CD8-positive, alpha-beta memory T cell (primary cell): ENCODE measurements at regions not wholly inside any gene's neighbourhood (a gene's known extent, or its start where the extent isn't known, plus 50 kb on each side); places are given as distances from the start of the nearest gene placed in this dataset.

Experiments used
- CTCF ChIA-PET: fragments of 350-600 bp; sonication (Branson Sonifier 250); formaldehyde crosslinking; loops from one replicate; lab custom pipeline; 2021; ENCODE audit warnings: antibody characterized with exemption; lab: Charles Lee
- POLR2A ChIA-PET: fragments of 350-600 bp; sonication (Branson Sonifier 250); formaldehyde crosslinking; loops from one replicate; lab custom pipeline; 2021; ENCODE audit warnings: antibody characterized with exemption; lab: Charles Lee
- DNase-seq, 5 donors: peaks; one replicate each; pipeline versions ENCODE4 v3.0.0 to v3.0.0-alpha.2; 2020 to 2022; ENCODE audit warnings: mixed read lengths in 1 of 5
- H3K27ac ChIP-seq: one replicate; pipeline ENCODE4 v1.7.0; 2013; ENCODE audit warnings: low read depth, mild to moderate bottlenecking, low read length, moderate library complexity
- H3K27me3 ChIP-seq: 2 replicates; pipeline ENCODE4 v1.7.0; 2013; ENCODE audit warnings: low read length, mild to moderate bottlenecking; ENCODE audit not compliant: insufficient read depth, poor library complexity, severe bottlenecking
- H3K36me3 ChIP-seq: 2 replicates; pipeline ENCODE4 v1.7.0; 2013; ENCODE audit warnings: mild to moderate bottlenecking, low read length, moderate library complexity; ENCODE audit not compliant: insufficient read depth
- H3K4me1 ChIP-seq: 2 replicates; pipeline ENCODE4 v1.7.0; 2013; ENCODE audit warnings: mild to moderate bottlenecking, low read length, moderate library complexity; ENCODE audit not compliant: insufficient read depth
- H3K4me3 ChIP-seq: 2 replicates; pipeline ENCODE4 v1.7.0; 2013; ENCODE audit warnings: mild to moderate bottlenecking, low read length
- H3K9me3 ChIP-seq: 2 replicates; pipeline ENCODE4 v1.7.0; 2013; ENCODE audit warnings: mild to moderate bottlenecking, low read length
- H3K27ac Mint-ChIP-seq, 8 donors: one replicate each; pipeline ENCODE4 v1.8.0; 2020 to 2021; ENCODE audit warnings: mixed read lengths in 8 of 8, mild to moderate bottlenecking in 6 of 8, inconsistent platforms in 3 of 8, moderate library complexity in 3 of 8
- H3K27me3 Mint-ChIP-seq, 2 donors: one replicate each; pipeline ENCODE4 v1.8.0; 2020 to 2021; ENCODE audit warnings: mixed read lengths in 2 of 2, mild to moderate bottlenecking in 1 of 2, moderate library complexity in 1 of 2
- H3K36me3 Mint-ChIP-seq, 3 donors: one replicate each; pipeline ENCODE4 v1.8.0; 2020 to 2021; ENCODE audit warnings: mixed read lengths in 3 of 3, inconsistent platforms in 1 of 3, mild to moderate bottlenecking in 1 of 3
- H3K4me1 Mint-ChIP-seq, 3 donors: one replicate each; pipeline ENCODE4 v1.8.0; 2020 to 2021; ENCODE audit warnings: mixed read lengths in 3 of 3, inconsistent platforms in 1 of 3, mild to moderate bottlenecking in 1 of 3
- H3K4me3 Mint-ChIP-seq, 7 donors: one replicate each; pipeline ENCODE4 v1.8.0; 2020 to 2021; ENCODE audit warnings: mixed read lengths in 7 of 7, mild to moderate bottlenecking in 6 of 7, moderate library complexity in 4 of 7, inconsistent platforms in 2 of 7
- H3K9me3 Mint-ChIP-seq, 5 donors: one replicate each; pipeline ENCODE4 v1.8.0; 2020 to 2022; ENCODE audit warnings: mixed read lengths in 5 of 5, mild to moderate bottlenecking in 3 of 5, moderate library complexity in 2 of 5, inconsistent platforms in 1 of 5

DNA sequence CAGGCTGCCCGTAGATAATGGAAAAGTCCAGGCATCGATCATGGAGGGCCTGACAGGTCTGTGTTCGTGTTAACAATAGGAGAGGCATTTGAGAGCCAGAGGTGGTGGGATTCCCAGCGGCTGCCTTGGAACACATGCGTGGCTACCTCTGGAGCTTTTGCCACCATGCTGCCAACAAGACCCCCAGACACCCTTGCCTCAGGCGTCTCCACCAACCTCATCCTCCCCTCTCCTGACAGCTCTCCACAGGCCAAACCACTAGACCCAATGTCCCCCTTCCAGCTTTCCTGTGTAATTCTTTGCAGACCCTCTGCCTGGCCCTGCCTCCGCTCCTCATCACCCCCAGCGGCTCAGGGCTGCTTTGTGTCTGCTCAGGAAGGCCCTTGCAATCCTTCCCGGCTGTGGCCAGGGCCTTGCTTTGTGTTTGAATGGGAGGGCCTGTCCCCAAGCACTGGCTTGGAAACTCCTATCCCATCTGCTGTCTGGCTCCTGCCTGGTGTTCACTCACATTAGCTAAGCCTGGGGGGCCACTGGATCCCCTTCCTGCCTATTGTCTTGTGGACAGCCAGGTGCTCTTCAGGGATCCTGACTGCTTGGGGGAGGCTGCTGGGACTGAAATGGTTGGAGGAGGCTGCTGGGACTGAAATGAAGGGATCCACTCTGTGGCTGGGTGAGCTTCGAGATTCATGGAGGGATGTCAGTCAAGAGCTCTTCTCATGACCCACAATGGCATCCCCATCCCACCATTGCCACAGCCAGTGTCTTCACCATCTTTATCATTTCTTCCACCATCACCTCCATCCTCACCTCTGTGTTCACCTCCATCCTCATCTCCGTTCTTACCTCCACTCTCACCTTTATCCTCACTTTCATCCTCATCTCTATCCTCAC, 60.8 kb upstream of the ELN start:
- Histone ChIP-seq H3K27ac (no peak overlapping the region), H3K4me3 (no peak overlapping the region), H3K36me3 (no peaks in the 10 kb centered on the region), H3K9me3 (no peaks in the 10 kb centered on the region), H3K27me3 (no peaks in the 10 kb centered on the region), H3K4me1 (no peaks in the 10 kb centered on the region)
- no peak overlapping the region for H3K27ac Mint-ChIP-seq
- H3K4me1 Mint-ChIP-seq = no peaks in the 10 kb centered on the region
- no peak overlapping the region for H3K4me3 Mint-ChIP-seq
- peaks cover 5 to 7% of the 10 kb centered on the region in 2 donors for H3K27me3 Mint-ChIP-seq
- peaks cover 13 to 16% (median 14%) of the 10 kb centered on the region in 5 donors for H3K9me3 Mint-ChIP-seq
- CTCF ChIA-PET = no interaction called here
- no peak for DNase-seq
- POLR2A ChIA-PET = no interaction called here
- peaks cover 0 to 9% (median 5%) of the 10 kb centered on the region in 3 donors for H3K36me3 Mint-ChIP-seq

GRCh38 chr7:73967832-73968290, 60.1 kb upstream of the ELN start:
- peaks cover 12 to 14% (median 13%) of the 10 kb centered on the region in 5 donors for H3K9me3 Mint-ChIP-seq
- Histone ChIP-seq H3K27me3 (no peaks in the 10 kb centered on the region), H3K27ac (no peak overlapping the region), H3K4me1 (no peaks in the 10 kb centered on the region), H3K9me3 (no peaks in the 10 kb centered on the region), H3K36me3 (no peaks in the 10 kb centered on the region), H3K4me3 (no peak overlapping the region)
- peaks cover 0 to 9% (median 5%) of the 10 kb centered on the region in 3 donors for H3K36me3 Mint-ChIP-seq
- H3K27ac Mint-ChIP-seq = no peak overlapping the region
- H3K27me3 Mint-ChIP-seq = peaks cover 5 to 7% of the 10 kb centered on the region in 2 donors
- ChIA-PET CTCF (no interaction called here), POLR2A (no interaction called here)
- H3K4me1 Mint-ChIP-seq = no peaks in the 10 kb centered on the region
- DNase-seq = no peak
- H3K4me3 Mint-ChIP-seq = no peak overlapping the region

- Histone ChIP-seq H3K9me3 (no peaks in the 10 kb centered on the region), H3K27me3 (no peaks in the 10 kb centered on the region), H3K36me3 (no peaks in the 10 kb centered on the region), H3K4me3 (no peak overlapping the region), H3K27ac (no peak overlapping the region), H3K4me1 (no peaks in the 10 kb centered on the region)
- POLR2A ChIA-PET = no interaction called here
- H3K27me3 Mint-ChIP-seq = peaks cover 3 to 4% of the 10 kb centered on the region in 2 donors
- H3K27ac Mint-ChIP-seq = no peak overlapping the region
- no peak for DNase-seq
- CTCF ChIA-PET = no interaction called here
- H3K4me1 Mint-ChIP-seq = no peaks in the 10 kb centered on the region
- no peak overlapping the region for H3K4me3 Mint-ChIP-seq
- peaks cover 0 to 7% (median 5%) of the 10 kb centered on the region in 3 donors for H3K36me3 Mint-ChIP-seq
- peaks cover 7 to 10% (median 9%) of the 10 kb centered on the region in 5 donors for H3K9me3 Mint-ChIP-seq
Measured at GRCh38 chr7:73968487-73968886, 59.5 kb upstream of the ELN start.

GRCh38 chr7:73969991-73970390, 58.0 kb upstream of the ELN start:
- Histone ChIP-seq H3K27me3 (peaks cover 3% of the 10 kb centered on the region), H3K36me3 (no peaks in the 10 kb centered on the region), H3K4me3 (no peak overlapping the region), H3K27ac (no peak overlapping the region), H3K9me3 (no peaks in the 10 kb centered on the region), H3K4me1 (no peaks in the 10 kb centered on the region)
- no peak for DNase-seq
- H3K4me3 Mint-ChIP-seq = no peak overlapping the region
- H3K4me1 Mint-ChIP-seq = no peaks in the 10 kb centered on the region
- no peaks in the 10 kb centered on the region for H3K9me3 Mint-ChIP-seq
- peaks cover 0 to 2% (median 0%) of the 10 kb centered on the region in 3 donors for H3K36me3 Mint-ChIP-seq
- peak overlapping the region in 1 of 8 donors; percentile 77 for H3K27ac Mint-ChIP-seq
- peaks cover 6 to 8% of the 10 kb centered on the region in 2 donors for H3K27me3 Mint-ChIP-seq
- ChIA-PET POLR2A (interaction anchor here (0.7 kb wide), 1 partner anchor 36 kb away, joined by 3 read pairs; no protein-coding TSS in a partner anchor), CTCF (no interaction called here)

DNA sequence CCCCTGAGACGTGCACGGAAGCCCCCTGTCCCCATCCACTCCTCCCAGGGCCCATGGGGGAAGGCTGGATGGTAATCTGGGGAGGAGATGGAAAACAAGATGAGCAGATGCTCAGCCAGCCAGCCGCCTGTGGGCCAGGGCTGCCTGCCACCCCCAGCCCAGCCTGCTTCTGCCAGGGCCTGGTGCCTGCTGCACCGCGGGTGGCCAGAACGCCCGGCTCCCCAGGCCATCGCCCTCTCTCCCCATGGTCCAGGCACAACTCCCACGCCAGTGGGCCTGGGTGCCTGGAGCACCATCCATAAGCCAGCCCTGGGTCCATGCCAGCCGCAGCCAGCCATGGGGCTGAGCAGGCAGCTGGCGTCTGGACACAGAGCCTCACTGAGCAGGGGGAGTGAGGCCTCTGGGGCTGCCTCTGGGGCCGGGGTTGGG, 57.2 kb upstream of the ELN start:
- Histone ChIP-seq H3K36me3 (no peaks in the 10 kb centered on the region), H3K4me1 (no peaks in the 10 kb centered on the region), H3K9me3 (no peaks in the 10 kb centered on the region), H3K27ac (no peak overlapping the region), H3K27me3 (peaks cover 3% of the 10 kb centered on the region), H3K4me3 (no peak overlapping the region)
- Mint-ChIP-seq H3K4me3 (no peak overlapping the region), H3K9me3 (no peaks in the 10 kb centered on the region), H3K36me3 (peaks cover 0 to 2% (median 0%) of the 10 kb centered on the region in 3 donors), H3K4me1 (no peaks in the 10 kb centered on the region), H3K27me3 (peaks cover 9 to 13% of the 10 kb centered on the region in 2 donors), H3K27ac (no peak overlapping the region)
- no peak for DNase-seq
- ChIA-PET CTCF (no interaction called here), POLR2A (no interaction called here)

GRCh38 chr7:73971322-73971703, 56.7 kb upstream of the ELN start:
- ChIA-PET POLR2A (no interaction called here), CTCF (no interaction called here)
- Histone ChIP-seq H3K9me3 (no peaks in the 10 kb centered on the region), H3K27me3 (peaks cover 3% of the 10 kb centered on the region), H3K4me3 (no peak overlapping the region), H3K36me3 (no peaks in the 10 kb centered on the region), H3K27ac (no peak overlapping the region), H3K4me1 (no peaks in the 10 kb centered on the region)
- Mint-ChIP-seq H3K27me3 (peaks cover 9 to 13% of the 10 kb centered on the region in 2 donors), H3K36me3 (peaks cover 0 to 2% (median 0%) of the 10 kb centered on the region in 3 donors), H3K4me3 (no peak overlapping the region), H3K27ac (no peak overlapping the region), H3K9me3 (no peaks in the 10 kb centered on the region), H3K4me1 (no peaks in the 10 kb centered on the region)
- no peak for DNase-seq

DNA sequence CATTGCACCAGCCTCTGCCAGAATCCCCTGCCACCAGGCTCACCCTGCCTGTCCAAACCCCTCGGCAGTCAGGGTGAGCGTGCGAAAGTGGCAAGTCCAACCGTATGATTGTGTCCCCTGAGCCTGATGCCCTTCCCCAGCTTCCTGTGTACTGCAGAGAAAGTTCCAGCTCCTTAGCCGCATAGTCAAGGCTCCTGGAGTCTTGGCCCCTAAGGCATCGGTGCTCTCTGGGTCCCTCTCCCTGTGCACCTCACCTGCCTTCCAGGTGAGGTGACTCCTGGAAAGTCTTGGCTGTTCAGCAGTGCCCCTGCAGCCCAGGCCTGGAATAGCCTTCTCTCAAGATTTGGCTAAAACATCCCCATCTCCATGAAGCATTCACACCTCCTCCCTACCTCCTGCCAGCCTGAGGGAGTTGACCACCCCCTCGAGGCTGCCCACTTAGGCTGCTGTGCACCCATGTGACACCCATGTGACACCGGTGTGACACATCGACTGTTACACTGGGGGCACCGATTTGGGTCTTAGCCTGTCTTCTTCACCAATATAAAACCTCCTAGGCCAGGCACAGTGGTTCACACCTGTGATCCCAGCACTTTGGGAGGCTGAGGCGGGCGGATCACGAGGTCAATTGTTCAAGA, 56.1 kb upstream of the ELN start:
- no peaks in the 10 kb centered on the region for H3K4me1 ChIP-seq
- no peak for DNase-seq
- POLR2A ChIA-PET = no interaction called here
- H3K9me3 ChIP-seq = no peaks in the 10 kb centered on the region
- peaks cover 0 to 2% (median 0%) of the 10 kb centered on the region in 3 donors for H3K36me3 Mint-ChIP-seq
- no peaks in the 10 kb centered on the region for H3K4me1 Mint-ChIP-seq
- no peaks in the 10 kb centered on the region for H3K9me3 Mint-ChIP-seq
- no peaks in the 10 kb centered on the region for H3K36me3 ChIP-seq
- H3K27ac ChIP-seq = no peak overlapping the region
- H3K4me3 Mint-ChIP-seq = no peak overlapping the region
- H3K27ac Mint-ChIP-seq = no peak overlapping the region
- H3K27me3 ChIP-seq = peaks cover 3% of the 10 kb centered on the region
- CTCF ChIA-PET = no interaction called here
- H3K27me3 Mint-ChIP-seq = peaks cover 9 to 13% of the 10 kb centered on the region in 2 donors
- no peak overlapping the region for H3K4me3 ChIP-seq

GRCh38 chr7:73972614-73973013, 55.4 kb upstream of the ELN start:
- Histone ChIP-seq H3K4me1 (no peaks in the 10 kb centered on the region), H3K27ac (no peak overlapping the region), H3K27me3 (peaks cover 3% of the 10 kb centered on the region), H3K36me3 (no peaks in the 10 kb centered on the region), H3K4me3 (no peak overlapping the region), H3K9me3 (no peaks in the 10 kb centered on the region)
- H3K27me3 Mint-ChIP-seq = peaks cover 7 to 13% of the 10 kb centered on the region in 2 donors
- ChIA-PET POLR2A (no interaction called here), CTCF (no interaction called here)
- no peaks in the 10 kb centered on the region for H3K4me1 Mint-ChIP-seq
- DNase-seq = no peak
- peaks cover 0 to 2% (median 0%) of the 10 kb centered on the region in 3 donors for H3K36me3 Mint-ChIP-seq
- H3K4me3 Mint-ChIP-seq = no peak overlapping the region
- H3K27ac Mint-ChIP-seq = no peak overlapping the region
- H3K9me3 Mint-ChIP-seq = no peaks in the 10 kb centered on the region
